Stromal cell of bone marrow (primary cell): ENCODE measurements at regions not wholly inside any gene's neighbourhood (a gene's known extent, or its start where the extent isn't known, plus 50 kb on each side); places are given as distances from the start of the nearest gene placed in this dataset.

Source experiments
- DNase-seq: peaks from one replicate; pipeline ENCODE4 v3.0.0-alpha.2; 2012; ENCODE audit warnings: low read depth

DNA sequence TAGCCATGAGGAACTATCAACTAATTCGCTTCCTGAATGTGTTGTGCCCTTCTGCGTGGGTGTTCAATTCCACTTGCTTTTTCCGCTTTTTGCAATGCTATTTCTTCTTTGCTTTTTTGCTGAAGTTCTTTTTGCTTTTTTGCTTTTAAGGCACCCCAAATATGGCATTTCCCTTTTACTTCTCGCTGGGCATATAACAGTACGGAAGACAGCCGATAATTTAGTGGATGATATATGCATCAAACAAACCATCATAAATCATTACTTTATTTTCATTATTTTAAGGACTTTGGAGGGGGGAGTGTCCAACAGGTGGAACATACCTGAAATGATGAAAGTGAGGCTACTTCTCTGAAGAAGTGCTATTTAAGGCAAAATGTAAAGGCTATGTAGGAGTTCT is 277.0 kb upstream of the MTPN start:
- DNase-seq: no peak

DNA sequence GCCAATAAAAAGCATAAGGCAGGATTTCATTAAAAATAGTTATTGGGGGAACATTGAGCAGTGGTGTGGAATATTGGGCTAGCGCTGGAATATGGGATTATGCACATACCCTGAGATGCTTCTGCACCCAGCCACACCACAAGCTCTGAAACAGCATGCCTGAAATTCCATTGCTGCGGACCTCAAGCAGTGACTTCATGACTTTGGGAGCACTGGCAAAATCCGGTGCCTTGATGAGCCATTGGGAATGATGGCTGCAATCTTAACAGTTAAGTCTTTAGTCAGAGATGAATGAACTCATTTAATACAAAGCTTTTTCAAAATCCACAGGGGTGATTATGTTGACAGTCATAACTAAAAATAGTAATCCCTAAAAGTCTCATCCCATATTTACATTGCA is 274.7 kb upstream of the MTPN start:
- no peak for DNase-seq

DNA sequence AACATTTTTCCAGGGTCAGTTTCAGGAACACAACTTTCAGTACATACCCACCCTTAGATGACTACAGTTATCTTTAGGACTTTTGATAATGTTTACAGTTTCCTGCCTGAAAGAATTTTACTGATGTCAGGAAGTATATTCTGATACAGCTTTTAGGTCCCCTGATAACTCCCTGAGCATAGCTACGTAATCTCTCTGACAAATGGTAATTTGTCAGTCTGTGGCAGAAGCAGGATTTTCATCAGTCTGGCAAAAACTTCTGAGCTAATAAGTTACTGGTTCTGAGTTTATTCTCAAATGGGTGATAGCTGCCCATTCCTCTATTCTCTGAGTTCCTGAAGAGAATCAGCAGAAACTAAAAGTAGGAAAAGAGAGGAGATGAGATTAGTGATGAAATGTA is 270.1 kb upstream of the MTPN start:
- no peak for DNase-seq

DNA sequence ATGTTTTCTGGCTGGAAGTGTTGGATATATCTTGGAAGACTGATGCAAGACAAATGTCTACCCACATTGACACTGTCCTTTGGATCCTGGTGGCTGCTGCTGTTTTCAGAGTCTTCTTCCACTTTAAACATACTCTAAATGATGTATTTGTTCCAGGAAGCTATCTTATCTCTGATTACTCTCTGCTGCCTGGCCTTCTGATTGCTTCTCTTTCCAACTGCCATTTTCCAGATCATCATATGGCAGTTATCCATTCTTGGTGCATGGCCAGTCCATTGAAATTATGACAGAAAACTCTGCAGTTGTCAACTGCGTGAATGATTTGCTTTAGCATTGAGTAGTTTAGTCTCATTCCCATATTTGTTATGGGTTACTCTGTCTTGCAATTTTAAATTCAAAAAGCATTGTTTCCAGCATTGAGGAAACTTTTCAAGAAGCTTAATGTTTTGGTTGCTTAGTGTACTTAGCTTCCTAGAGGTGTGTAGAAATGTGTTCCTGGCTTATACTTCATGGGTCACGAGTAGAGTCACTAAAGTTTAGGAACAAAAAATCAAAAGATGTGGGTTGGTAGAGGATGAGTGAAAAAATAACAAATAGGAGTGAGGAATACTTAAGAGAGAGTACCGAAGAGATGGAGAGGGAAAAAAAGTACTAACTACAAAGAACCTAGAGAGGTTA is 268.3 kb upstream of the MTPN start:
- no peak for DNase-seq

DNA sequence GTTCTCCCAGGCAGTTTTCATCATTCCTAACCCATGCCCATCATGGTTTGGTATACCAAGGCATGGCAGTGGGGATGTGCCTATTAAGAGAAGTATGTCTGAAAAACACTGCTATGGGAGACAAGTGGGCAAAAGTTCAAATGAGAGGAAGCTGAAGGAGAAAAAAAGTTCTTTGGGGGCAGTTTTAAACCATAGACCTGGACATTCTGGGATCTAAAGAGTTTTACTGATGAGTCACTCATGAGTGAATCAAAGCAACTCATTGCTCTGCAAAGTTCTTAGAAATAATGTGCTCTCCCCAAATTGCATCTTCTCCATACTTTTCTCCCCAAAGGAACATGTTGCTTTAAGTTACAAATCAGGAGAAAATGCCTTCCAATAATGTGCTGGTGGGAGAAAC is 256.9 kb upstream of the MTPN start:
- no peak for DNase-seq

DNA sequence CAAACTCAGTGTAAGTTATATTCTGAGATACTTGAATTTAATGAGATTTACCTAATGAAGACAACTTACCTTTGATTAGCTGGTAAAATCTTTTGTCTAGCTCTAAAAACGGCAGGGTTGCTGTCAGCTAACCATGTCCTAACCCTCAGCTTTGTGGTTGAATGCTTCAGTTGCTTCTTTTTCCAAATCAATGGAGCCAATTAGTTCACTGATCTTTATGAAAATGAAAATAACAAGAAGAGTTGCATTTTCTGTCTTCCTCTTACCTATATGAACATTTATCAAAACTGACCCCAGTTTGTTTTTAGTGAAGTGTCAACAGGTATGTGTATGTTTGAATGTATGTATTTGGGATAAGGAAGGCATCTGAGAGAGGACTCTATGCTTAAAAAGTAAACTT is 253.1 kb upstream of the MTPN start:
- no peak for DNase-seq

DNA sequence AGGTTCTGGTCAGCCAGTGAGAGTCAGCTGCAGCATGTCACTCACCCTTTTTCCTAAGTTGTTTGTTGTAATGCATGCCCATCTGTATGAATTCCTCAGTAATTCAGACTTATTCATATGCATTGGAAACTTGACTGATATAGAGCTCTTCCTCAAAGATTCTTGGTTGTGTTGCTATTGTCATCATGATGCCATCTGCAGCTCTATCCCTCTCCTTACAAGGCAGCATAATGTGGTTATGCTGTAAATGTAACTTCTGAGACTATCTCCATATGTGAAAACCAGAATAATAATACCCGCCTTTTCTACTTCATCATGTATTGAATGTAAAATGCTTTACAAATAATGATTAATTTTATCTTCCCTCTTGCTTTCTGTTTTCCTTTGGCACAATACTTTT is 252.6 kb upstream of the MTPN start:
- no peak for DNase-seq

DNA sequence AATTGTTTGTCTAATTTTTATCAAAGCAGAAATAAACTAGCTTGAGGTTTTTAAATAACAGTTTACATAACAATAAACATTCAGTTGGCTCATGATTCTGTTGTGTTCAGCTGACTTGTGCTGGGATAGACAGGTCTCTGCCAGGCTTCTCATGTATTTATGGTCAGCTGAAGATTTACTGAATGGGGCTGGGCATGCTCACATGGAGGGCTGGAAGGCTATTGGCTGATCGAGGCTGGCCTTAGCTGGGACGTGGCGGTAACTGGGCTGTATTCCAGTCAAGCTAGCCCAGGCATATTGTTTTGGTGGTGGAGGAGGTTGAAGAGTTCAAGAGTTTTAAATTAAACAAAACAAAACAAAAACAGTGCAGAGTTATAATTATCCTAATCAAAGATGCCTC is 251.0 kb upstream of the MTPN start:
- DNase-seq: no peak

DNA sequence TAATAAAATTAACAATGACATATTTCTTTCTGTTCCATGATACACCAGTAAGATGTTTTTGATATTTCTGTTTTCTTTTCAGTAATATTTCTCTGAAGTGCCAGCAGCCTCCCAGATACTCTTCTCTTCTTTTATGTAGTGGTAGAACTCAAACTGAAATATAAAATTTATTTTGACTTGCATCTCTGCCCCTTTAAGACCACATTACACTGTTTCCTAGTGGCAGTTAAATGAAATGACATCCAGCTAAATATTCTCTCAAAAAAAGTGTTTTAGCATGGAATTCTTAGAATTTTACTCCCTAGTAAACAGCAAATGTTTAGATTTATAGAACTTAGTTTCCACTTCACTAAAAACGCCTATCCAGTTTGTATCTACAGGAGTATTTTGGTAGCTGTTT is 237.2 kb upstream of the MTPN start:
- no peak for DNase-seq

DNA sequence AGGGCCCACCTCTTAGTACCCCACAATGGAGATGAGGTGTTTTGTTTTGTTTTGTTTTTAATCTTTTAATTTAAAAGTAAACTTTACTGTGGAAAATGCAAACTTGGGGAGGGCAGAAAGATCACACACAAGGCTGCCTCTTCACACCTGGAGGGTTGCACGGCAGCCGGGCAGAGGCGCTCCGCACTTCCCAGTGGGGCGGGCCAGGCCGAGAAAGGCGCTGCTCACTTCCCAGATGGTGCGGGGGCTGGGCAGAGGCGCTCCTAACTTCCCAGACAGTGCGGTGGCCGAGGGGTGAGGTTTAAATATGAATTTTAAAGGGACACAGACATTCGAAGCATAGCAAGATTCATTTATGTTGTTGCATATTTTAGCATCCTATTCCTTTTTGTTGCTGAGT is 235.9 kb upstream of the MTPN start:
- DNase-seq: no peak

DNA sequence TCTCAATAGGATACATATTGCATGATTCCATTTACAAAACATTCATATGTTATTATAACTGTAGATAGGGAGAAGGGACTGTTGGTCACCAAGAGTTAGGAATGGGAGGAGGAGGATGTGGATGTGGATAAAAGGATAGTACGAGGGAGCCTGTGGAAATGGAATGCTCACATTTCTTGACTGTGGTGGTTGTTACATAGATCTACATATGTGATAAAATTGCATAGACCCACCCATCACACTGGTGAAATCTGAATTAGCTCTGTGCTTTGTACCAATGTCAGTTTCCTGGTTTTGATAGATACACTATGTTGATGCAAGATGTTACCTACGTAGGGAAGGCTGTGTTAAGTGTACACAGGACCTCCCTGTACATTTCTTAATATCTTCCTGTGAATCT is 233.5 kb upstream of the MTPN start:
- no peak for DNase-seq

DNA sequence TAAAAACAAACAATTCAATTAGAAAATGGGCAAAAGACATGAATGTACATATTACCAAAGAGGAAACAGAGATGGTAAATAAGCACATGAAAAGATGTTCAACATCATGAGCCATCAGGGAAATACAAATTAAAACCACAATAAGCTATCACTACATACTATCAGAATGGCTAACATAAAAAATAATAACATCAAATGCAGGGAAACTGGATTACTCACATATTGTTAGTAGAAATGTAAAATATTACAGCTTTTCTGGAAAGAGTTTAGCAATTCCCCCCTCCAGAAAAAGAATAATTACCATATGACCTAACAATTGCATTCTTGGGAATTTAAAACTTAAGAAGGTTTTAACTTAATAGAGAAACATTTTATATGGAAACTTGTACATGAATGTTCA is 232.9 kb upstream of the MTPN start:
- no peak for DNase-seq

DNA sequence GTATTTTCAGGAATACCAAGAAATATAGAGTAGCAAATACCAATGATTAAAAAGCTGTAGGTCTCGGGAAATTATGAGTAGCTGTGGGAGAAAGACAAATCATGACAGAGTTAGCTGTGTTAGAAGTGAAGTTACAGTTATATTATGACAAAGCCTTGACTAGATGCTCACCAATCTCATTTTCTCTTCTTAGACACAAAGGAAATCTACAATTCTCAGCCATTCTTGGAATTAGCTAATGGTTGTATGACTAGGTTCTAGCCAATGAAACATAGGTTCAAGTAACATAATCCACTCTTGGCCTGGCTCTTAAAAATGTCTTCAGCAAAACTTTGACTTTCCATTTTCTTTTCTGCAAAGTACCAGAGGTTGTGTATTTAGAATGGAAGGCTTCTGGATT is 228.8 kb upstream of the MTPN start:
- DNase-seq: no peak

DNA sequence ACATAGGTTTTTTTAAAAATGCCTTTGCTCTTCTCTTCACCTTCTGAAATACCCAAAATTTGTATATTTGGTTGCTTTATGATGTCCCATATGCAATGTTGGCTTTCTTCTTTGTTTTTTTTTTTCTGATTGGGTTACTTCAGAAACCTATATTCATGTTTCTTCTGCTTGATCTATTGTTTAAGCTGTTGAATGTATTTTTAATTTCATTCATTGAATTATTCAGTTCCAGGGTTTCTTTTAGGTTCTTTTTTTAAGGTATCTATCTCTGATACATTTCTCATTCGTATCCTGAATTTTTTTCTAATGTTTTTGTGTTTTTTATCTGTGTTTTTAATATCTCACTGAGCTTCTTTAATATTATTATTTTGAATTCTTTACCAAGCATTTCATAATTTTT is 221.0 kb upstream of the MTPN start:
- no peak for DNase-seq

DNA sequence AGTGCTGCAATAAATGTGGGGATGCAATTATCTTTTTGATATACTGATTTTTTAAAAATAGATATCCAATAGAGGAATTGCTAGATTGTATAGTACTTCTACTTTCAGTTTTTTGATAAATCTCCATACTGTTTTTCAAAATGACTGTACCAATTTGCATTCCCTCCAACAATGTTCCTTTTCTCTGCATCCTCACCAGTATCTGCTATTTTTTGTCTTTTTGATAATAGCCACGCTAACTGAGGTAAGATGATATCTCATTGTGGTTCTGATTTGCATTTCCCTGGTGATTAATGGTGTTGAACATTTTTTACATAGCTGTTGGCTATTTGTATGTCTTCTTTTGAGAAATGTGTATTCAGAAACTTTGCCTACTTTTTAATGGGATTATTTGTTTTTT is 217.7 kb upstream of the MTPN start:
- DNase-seq: no peak

DNA sequence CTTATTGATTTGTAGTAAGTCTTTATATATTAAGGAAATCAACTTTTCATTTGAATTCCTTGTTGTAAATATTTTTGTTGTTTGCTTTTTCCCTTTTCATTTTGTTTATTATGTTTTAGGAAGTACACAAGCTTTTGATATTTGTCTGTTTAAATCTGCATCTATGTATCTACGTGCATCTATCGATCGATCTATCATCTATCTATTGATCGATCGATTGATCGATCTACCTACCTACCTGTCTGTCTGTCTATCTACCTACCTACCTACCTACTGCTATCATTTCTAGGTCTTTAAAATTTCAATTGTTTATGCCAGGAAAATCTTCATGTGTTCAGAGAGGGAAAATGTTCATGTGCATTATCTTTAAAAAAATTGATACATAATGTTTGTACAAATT is 216.8 kb upstream of the MTPN start:
- no peak for DNase-seq

DNA sequence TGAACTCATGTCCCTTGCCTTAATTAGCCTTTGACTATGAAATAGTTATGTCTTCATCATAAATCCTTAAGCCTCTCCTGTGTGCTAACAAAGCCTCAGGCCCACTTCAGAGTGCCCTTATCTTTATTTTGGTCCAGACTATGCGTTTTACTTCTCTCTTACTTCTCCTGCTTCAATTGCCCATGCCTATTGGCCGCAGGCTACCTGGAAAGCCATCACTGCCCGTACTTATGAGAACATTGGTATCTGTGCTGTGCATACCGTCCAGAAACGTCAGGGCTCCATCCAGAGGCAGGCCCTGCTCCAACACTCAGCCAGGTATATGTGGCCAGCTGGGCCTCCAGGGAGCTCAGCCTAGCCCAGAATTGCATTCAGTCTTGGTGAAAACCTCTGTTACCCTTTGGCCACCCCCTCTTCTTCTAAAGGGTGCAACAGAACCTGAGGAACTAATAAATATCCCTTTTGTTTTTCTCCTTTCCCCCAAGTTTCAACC is 212.4 kb upstream of the MTPN start:
- DNase-seq: no peak

DNA sequence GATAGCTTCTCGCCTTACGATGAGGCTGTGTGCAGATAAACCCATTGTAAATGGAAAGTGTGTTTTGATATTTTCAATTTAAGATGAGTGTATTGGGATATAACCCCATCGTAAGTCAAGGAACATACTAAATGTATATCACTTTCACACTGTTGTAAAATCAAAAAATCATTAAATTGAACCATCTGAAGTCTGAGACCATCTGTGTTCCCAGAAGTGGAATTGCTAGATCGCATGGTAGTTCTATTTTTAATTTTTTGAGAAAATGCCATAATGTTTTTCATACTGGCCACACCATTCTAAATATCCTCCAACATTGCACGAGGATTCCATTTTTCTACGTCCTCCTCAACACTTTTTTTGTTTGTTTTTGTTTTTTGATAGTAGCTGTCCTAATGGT is 209.1 kb upstream of the MTPN start:
- DNase-seq: no peak

DNA sequence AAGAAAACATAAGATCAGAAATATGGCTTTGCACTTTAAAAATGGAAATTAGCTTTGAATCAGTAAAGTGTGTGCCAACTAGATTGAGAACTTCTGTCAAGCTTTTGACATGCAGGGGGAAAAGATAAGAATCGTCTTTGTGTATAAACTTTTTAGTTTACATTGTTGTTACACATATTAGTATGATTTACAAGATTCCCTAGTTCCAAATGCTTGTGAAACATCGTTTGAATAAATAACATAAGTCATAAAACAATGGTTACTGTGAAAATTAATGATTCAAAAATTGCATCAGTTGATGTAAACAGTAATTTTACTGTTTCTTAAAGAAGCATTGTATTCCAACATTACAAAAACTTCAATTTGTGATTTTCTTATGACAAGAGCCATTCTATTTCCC is 207.6 kb upstream of the MTPN start:
- DNase-seq: no peak

DNA sequence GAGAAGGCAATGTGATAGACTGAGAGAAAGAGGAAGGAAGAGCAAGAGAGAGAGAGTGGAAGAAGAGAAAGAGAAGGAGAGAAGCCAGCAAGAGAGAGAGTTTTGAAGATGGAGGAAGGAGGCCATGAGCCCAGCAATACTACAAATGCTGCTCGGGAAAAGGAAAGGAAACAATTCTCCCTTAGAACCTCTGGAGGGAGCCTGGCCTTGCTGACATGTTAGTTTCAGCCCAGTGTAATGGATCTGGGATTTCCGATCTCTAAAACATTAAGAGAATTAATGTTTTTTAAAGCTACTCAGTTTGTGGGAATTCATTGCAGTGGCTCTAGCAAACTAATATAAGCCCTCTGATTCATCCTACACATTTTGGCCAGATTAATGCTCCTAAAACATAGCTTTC is 206.8 kb upstream of the MTPN start:
- DNase-seq: peak; percentile 2

DNA sequence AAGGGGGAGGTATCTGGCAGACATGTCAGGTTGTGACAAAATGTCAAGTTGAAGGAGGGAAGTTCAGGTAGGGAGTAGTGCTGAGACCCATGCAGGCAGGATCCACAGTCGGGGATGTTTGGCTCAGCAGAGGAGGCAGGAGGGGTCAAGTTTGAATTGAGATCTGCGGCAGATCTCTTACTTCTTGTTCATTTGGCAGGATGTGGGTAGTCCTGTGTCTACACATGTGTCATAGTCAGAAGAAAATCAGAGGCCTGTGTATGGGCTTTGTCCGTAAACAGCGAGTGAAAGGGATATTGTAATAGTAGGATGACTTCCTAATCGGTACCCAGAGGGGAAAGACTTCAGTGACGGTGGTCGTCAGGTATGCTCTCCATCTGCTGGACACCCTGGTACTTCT is 203.8 kb upstream of the MTPN start:
- DNase-seq: no peak

DNA sequence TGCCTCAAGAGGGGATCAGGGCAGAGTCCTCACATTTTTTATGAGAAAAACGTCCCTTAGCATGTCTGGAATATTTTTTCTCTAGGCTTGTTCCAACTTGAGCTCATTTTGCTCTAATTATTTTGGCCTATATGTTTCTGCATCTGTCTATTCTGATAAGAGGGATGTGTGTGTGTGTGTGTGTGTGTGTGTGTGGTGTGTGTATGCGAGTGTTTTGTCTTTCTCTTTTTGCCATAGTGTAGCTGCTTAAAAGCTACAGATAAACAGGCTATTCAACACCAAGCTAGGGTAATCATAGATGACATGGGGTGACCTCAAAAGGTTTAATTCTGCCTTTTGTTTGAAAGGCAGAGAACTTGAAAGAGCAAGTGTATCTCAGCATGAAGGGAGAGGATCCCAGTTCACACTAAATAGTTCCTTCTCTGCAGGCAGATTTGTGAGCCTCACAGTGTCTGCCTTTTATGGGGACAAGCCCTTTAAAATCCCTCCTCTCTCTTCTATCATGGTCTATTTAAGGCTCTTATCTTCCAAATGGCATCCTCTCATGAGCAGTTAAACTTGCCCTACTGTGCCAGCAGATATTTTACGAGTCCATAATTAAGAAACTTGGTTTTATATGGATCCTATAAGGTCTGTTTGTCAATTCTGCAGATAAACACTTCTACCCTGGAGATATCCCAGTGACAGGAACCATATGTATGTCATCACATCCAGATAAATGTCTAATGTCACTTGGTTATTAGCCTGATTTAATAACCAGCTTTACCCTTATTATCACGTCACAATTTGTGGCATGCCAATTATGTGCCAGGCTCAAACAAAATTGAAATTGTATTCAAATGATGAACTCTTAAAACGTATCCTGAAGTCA is 202.9 kb upstream of the MTPN start:
- no peak for DNase-seq

DNA sequence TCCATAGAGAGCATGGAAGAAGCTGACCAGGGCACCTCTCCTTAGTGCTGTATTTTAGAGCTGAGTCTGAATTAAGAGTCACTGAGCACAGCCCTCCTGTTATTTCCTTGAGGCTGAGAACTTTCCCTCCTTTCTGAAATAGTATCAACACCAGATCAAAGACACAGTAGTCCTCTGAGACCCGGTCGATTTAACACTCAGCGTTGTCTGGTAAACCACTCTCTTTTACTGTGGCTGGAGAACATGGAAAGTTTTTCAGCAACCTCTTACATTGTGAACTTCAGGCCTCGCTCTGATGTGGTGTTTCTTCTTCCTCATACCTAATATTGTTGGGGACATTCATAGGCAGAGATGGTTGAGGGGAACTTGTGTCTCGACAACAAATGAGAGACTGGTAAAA is 202.0 kb upstream of the MTPN start:
- no peak for DNase-seq
